ENCODE measurements at regions not wholly inside any gene's neighbourhood (a gene's known extent, or its start where the extent isn't known, plus 50 kb on each side); places are given as distances from the start of the nearest gene placed in this dataset.
"Not testable (repeated sequence)": the region's sequence is repeated elsewhere in the genome, so short reads cannot be mapped to it uniquely, and the experiment has no call there.

- no peak for DNase-seq (ENCODE audit: low read depth in 2 of 2)
These were observed 80.0 kb upstream of the ARG1 start for GRCh38 chr6:131492932-131493573.

GRCh38 chr6:131504387-131504786 lies 68.6 kb upstream of the ARG1 start:
- not testable (repeated sequence) for DNase-seq (ENCODE audit: low read depth in 2 of 2)

- DNase-seq (ENCODE audit: low read depth in 2 of 2): no peak
These were observed 62.9 kb upstream of the ARG1 start for GRCh38 chr6:131510094-131510493.

- no peak for DNase-seq (ENCODE audit: low read depth in 2 of 2)
These were observed 62.4 kb upstream of the ARG1 start for GRCh38 chr6:131510591-131510990.

- DNase-seq (ENCODE audit: low read depth in 2 of 2): peak; percentile 6 to 12
These were observed 53.2 kb upstream of the ARG1 start for GRCh38 chr6:131519670-131520436.

Data from fibroblast of skin of left biceps (primary cell).